ENCODE measurements at regions not wholly inside any gene's neighbourhood (a gene's known extent, or its start where the extent isn't known, plus 50 kb on each side); places are given as distances from the start of the nearest gene placed in this dataset.

DNA sequence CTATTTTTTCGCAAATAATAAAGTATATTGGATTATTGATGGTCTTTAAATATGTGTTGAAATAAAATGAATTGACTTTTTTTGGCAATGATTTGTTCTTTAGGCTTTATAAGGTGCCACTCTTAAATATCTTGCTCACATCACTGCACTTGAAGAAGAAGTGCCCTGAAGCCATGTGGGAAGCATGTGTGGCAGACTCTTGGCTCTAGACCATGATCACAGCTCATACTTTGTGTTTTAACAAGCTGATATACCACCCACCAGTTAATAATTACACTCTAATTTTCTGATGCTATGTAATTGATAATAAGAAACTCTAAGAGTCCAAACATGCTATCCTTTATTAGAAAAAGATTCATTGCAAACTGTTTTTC lies 52.1 kb upstream of the TGFBR2 start:
- peaks cover 4% of the 10 kb centered on the region for H3K27me3 Mint-ChIP-seq (ENCODE audit: insufficient read depth, low read depth, poor library complexity)
- Histone ChIP-seq H3K9me2 (ENCODE audit: insufficient read depth) (peaks cover 7% of the 10 kb centered on the region; the same call in 1 of the 2 replicates), H3K4me1 (ENCODE audit: insufficient read depth) (peaks cover 36% of the 10 kb centered on the region), H3K27ac (ENCODE audit: low read depth) (no peak overlapping the region), H2AFZ (no peak overlapping the region), H3K4me3 (no peak overlapping the region), H3K4me2 (no peak overlapping the region), H3K27me3 (ENCODE audit: insufficient read depth) (no peaks in the 10 kb centered on the region), H3F3A (replicated peaks; ENCODE audit: low read depth) (no peaks in the 10 kb centered on the region), H3K36me3 (ENCODE audit: insufficient read depth) (no peaks in the 10 kb centered on the region), H4K20me1 (replicated peaks; ENCODE audit: insufficient read depth) (no peaks in the 10 kb centered on the region), H3K79me2 (replicated peaks; ENCODE audit: insufficient read depth) (no peaks in the 10 kb centered on the region)
- H3K36me3 Mint-ChIP-seq (ENCODE audit: low read depth) = no peaks in the 10 kb centered on the region
- no peak overlapping the region for H3K27ac Mint-ChIP-seq
- TF ChIP-seq EZH2phosphoT487 (IDR thresholded peaks at IDR 0.05; ENCODE audit: unreplicated experiment) (no peak), EZH2 (IDR thresholded peaks at IDR 0.05; ENCODE audit: low read depth, unreplicated experiment) (no peak), CTCF (conservative IDR thresholded peaks at IDR 0.05; ENCODE audit: low read depth in 2 of 2) (no peak), STAT1 (IDR thresholded peaks at IDR 0.05; ENCODE audit: unreplicated experiment) (no peak), CREB1 (CRISPR knock-in tag; IDR thresholded peaks at IDR 0.05; ENCODE audit: low read depth) (no peak), ZNF331 (CRISPR knock-in tag; IDR thresholded peaks at IDR 0.05; ENCODE audit: low read depth) (no peak), POLR2AphosphoS5 (IDR thresholded peaks at IDR 0.05; ENCODE audit: low read depth) (no peak), JUNB (IDR thresholded peaks at IDR 0.05; ENCODE audit: unreplicated experiment) (no peak), ZNF114 (CRISPR knock-in tag; IDR thresholded peaks at IDR 0.05) (no peak), NANOG (IDR thresholded peaks at IDR 0.05; ENCODE audit: borderline replicate concordance) (no peak)
- TF ChIP-seq, protein P1, sequence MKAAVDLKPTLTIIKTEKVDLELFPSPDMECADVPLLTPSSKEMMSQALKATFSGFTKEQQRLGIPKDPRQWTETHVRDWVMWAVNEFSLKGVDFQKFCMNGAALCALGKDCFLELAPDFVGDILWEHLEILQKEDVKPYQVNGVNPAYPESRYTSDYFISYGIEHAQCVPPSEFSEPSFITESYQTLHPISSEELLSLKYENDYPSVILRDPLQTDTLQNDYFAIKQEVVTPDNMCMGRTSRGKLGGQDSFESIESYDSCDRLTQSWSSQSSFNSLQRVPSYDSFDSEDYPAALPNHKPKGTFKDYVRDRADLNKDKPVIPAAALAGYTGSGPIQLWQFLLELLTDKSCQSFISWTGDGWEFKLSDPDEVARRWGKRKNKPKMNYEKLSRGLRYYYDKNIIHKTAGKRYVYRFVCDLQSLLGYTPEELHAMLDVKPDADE (IDR thresholded peaks at IDR 0.05) = no peak
- TF ChIP-seq, protein P2, sequence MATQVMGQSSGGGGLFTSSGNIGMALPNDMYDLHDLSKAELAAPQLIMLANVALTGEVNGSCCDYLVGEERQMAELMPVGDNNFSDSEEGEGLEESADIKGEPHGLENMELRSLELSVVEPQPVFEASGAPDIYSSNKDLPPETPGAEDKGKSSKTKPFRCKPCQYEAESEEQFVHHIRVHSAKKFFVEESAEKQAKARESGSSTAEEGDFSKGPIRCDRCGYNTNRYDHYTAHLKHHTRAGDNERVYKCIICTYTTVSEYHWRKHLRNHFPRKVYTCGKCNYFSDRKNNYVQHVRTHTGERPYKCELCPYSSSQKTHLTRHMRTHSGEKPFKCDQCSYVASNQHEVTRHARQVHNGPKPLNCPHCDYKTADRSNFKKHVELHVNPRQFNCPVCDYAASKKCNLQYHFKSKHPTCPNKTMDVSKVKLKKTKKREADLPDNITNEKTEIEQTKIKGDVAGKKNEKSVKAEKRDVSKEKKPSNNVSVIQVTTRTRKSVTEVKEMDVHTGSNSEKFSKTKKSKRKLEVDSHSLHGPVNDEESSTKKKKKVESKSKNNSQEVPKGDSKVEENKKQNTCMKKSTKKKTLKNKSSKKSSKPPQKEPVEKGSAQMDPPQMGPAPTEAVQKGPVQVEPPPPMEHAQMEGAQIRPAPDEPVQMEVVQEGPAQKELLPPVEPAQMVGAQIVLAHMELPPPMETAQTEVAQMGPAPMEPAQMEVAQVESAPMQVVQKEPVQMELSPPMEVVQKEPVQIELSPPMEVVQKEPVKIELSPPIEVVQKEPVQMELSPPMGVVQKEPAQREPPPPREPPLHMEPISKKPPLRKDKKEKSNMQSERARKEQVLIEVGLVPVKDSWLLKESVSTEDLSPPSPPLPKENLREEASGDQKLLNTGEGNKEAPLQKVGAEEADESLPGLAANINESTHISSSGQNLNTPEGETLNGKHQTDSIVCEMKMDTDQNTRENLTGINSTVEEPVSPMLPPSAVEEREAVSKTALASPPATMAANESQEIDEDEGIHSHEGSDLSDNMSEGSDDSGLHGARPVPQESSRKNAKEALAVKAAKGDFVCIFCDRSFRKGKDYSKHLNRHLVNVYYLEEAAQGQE (IDR thresholded peaks at IDR 0.05; ENCODE audit: unreplicated experiment) = no peak
- TF ChIP-seq, protein P3, sequence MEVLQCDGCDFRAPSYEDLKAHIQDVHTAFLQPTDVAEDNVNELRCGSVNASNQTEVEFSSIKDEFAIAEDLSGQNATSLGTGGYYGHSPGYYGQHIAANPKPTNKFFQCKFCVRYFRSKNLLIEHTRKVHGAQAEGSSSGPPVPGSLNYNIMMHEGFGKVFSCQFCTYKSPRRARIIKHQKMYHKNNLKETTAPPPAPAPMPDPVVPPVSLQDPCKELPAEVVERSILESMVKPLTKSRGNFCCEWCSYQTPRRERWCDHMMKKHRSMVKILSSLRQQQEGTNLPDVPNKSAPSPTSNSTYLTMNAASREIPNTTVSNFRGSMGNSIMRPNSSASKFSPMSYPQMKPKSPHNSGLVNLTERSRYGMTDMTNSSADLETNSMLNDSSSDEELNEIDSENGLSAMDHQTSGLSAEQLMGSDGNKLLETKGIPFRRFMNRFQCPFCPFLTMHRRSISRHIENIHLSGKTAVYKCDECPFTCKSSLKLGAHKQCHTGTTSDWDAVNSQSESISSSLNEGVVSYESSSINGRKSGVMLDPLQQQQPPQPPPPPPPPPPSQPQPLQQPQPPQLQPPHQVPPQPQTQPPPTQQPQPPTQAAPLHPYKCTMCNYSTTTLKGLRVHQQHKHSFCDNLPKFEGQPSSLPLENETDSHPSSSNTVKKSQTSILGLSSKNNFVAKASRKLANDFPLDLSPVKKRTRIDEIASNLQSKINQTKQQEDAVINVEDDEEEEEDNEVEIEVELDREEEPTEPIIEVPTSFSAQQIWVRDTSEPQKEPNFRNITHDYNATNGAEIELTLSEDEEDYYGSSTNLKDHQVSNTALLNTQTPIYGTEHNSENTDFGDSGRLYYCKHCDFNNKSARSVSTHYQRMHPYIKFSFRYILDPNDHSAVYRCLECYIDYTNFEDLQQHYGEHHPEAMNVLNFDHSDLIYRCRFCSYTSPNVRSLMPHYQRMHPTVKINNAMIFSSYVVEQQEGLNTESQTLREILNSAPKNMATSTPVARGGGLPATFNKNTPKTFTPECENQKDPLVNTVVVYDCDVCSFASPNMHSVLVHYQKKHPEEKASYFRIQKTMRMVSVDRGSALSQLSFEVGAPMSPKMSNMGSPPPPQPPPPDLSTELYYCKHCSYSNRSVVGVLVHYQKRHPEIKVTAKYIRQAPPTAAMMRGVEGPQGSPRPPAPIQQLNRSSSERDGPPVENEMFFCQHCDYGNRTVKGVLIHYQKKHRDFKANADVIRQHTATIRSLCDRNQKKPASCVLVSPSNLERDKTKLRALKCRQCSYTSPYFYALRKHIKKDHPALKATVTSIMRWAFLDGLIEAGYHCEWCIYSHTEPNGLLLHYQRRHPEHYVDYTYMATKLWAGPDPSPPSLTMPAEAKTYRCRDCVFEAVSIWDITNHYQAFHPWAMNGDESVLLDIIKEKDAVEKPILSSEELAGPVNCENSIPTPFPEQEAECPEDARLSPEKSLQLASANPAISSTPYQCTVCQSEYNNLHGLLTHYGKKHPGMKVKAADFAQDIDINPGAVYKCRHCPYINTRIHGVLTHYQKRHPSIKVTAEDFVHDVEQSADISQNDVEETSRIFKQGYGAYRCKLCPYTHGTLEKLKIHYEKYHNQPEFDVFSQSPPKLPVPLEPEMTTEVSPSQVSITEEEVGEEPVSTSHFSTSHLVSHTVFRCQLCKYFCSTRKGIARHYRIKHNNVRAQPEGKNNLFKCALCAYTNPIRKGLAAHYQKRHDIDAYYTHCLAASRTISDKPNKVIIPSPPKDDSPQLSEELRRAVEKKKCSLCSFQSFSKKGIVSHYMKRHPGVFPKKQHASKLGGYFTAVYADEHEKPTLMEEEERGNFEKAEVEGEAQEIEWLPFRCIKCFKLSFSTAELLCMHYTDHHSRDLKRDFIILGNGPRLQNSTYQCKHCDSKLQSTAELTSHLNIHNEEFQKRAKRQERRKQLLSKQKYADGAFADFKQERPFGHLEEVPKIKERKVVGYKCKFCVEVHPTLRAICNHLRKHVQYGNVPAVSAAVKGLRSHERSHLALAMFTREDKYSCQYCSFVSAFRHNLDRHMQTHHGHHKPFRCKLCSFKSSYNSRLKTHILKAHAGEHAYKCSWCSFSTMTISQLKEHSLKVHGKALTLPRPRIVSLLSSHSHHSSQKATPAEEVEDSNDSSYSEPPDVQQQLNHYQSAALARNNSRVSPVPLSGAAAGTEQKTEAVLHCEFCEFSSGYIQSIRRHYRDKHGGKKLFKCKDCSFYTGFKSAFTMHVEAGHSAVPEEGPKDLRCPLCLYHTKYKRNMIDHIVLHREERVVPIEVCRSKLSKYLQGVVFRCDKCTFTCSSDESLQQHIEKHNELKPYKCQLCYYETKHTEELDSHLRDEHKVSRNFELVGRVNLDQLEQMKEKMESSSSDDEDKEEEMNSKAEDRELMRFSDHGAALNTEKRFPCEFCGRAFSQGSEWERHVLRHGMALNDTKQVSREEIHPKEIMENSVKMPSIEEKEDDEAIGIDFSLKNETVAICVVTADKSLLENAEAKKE (CRISPR knock-in tag; IDR thresholded peaks at IDR 0.05) = no peak
- DNase-seq (ENCODE audit: low spot score) (no peak), ATAC-seq (no peak)
- no peak overlapping the region for H3K4me3 Mint-ChIP-seq
- H3K9me3 Mint-ChIP-seq = no peaks in the 10 kb centered on the region; the same call in 2 of the 3 replicates
- peaks cover 45% of the 10 kb centered on the region for H3K4me1 Mint-ChIP-seq

Data from GM23338 (cell line).